NCI-H128 (cell line): ENCODE measurements at regions not wholly inside any gene's neighbourhood (a gene's known extent, or its start where the extent isn't known, plus 50 kb on each side); places are given as distances from the start of the nearest gene placed in this dataset.
"Not testable (repeated sequence)": the region's sequence is repeated elsewhere in the genome, so short reads cannot be mapped to it uniquely, and the experiment has no call there.

Experiments
- DNase-seq: peaks from one replicate; lab custom pipeline; 2025; ENCODE audit not compliant: unreplicated experiment; lab: John Stamatoyannopoulos, UW

- no peak for DNase-seq
Measured at GRCh38 chr1:68827261-68827660, 330.4 kb upstream of the DEPDC1 start.

GRCh38 chr1:68828013-68828412 lies 331.1 kb upstream of the DEPDC1 start:
- no peak for DNase-seq

GRCh38 chr1:68831281-68831680 lies 334.4 kb upstream of the DEPDC1 start:
- no peak for DNase-seq

- no peak for DNase-seq
Measured at GRCh38 chr1:68848017-68848416, 351.1 kb upstream of the DEPDC1 start.

GRCh38 chr1:68868606-68869005 lies 371.7 kb upstream of the DEPDC1 start:
- no peak for DNase-seq

GRCh38 chr1:68873144-68873543 lies 376.3 kb upstream of the DEPDC1 start:
- no peak for DNase-seq

GRCh38 chr1:68881330-68882194 lies 384.7 kb upstream of the DEPDC1 start:
- not testable (repeated sequence) for DNase-seq

- DNase-seq = no peak
Measured at GRCh38 chr1:68889471-68889870, 392.6 kb upstream of the DEPDC1 start.

- no peak for DNase-seq
Measured at GRCh38 chr1:68890736-68891135, 393.9 kb upstream of the DEPDC1 start.

GRCh38 chr1:68904477-68904876 lies 407.6 kb upstream of the DEPDC1 start:
- no peak for DNase-seq

GRCh38 chr1:68906431-68906830 lies 409.5 kb upstream of the DEPDC1 start:
- no peak for DNase-seq

GRCh38 chr1:68907491-68907890 lies 410.6 kb upstream of the DEPDC1 start:
- DNase-seq = no peak

- DNase-seq = no peak
Measured at GRCh38 chr1:68908316-68908715, 411.4 kb upstream of the DEPDC1 start.

GRCh38 chr1:68916221-68916902 lies 419.5 kb upstream of the DEPDC1 start:
- no peak for DNase-seq

GRCh38 chr1:68917456-68917855 lies 420.6 kb upstream of the DEPDC1 start:
- DNase-seq = no peak

GRCh38 chr1:68918563-68918962 lies 421.7 kb upstream of the DEPDC1 start:
- DNase-seq = no peak

GRCh38 chr1:68919075-68919474 lies 422.2 kb upstream of the DEPDC1 start:
- no peak for DNase-seq

- not testable (repeated sequence) for DNase-seq
Measured at GRCh38 chr1:68923475-68924088, 426.7 kb upstream of the DEPDC1 start.

- no peak for DNase-seq
Measured at GRCh38 chr1:68930101-68930500, 433.2 kb upstream of the DEPDC1 start.

GRCh38 chr1:68936530-68936929 lies 439.6 kb upstream of the DEPDC1 start:
- no peak for DNase-seq

GRCh38 chr1:68938051-68938666 lies 441.3 kb upstream of the DEPDC1 start:
- no peak for DNase-seq

- no peak for DNase-seq
Measured at GRCh38 chr1:68950036-68950435, 453.2 kb upstream of the DEPDC1 start.
